ENCODE measurements at regions not wholly inside any gene's neighbourhood (a gene's known extent, or its start where the extent isn't known, plus 50 kb on each side); places are given as distances from the start of the nearest gene placed in this dataset.

- Mint-ChIP-seq H3K4me3 (ENCODE audit: low read depth, unreplicated experiment) (no peak overlapping the region), H3K9me3 (ENCODE audit: low read depth, unreplicated experiment) (peaks cover 2% of the 10 kb centered on the region), H3K27me3 (ENCODE audit: unreplicated experiment) (peaks cover 91% of the 10 kb centered on the region), H3K4me1 (ENCODE audit: low read depth, unreplicated experiment) (no peaks in the 10 kb centered on the region), H3K27ac (ENCODE audit: unreplicated experiment) (no peak overlapping the region), H3K36me3 (ENCODE audit: insufficient read depth, unreplicated experiment) (no peaks in the 10 kb centered on the region)
- no peak for TF ChIP-seq CTCF (IDR thresholded peaks at IDR 0.05; ENCODE audit: unreplicated experiment)
- intact Hi-C loops (cut with micrococcal nuclease; ENCODE audit: unreplicated experiment): no loop called here
- CTCF ChIA-PET: no interaction called here
- no peak for DNase-seq
- BruUV-seq (replicated peaks): no TSS peak
Observed at GRCh38 chr12:125263385-125263784, 198.2 kb downstream of the AACS start.

- peaks cover 93% of the 10 kb centered on the region for H3K27me3 Mint-ChIP-seq (ENCODE audit: unreplicated experiment)
- peaks cover 2% of the 10 kb centered on the region for H3K9me3 Mint-ChIP-seq (ENCODE audit: low read depth, unreplicated experiment)
- H3K4me1 Mint-ChIP-seq (ENCODE audit: low read depth, unreplicated experiment): no peaks in the 10 kb centered on the region
- no peaks in the 10 kb centered on the region for H3K36me3 Mint-ChIP-seq (ENCODE audit: insufficient read depth, unreplicated experiment)
- no TSS peak for BruUV-seq (replicated peaks)
- H3K27ac Mint-ChIP-seq (ENCODE audit: unreplicated experiment): no peak overlapping the region
- no peak overlapping the region for H3K4me3 Mint-ChIP-seq (ENCODE audit: low read depth, unreplicated experiment)
- DNase-seq: no peak
- intact Hi-C loops (cut with micrococcal nuclease; ENCODE audit: unreplicated experiment): no loop called here
- CTCF ChIA-PET: no interaction called here
- no peak for TF ChIP-seq CTCF (IDR thresholded peaks at IDR 0.05; ENCODE audit: unreplicated experiment)
Observed at GRCh38 chr12:125267114-125267513, 201.9 kb downstream of the AACS start.

- CTCF ChIA-PET: no interaction called here
- DNase-seq: no peak
- H3K4me1 Mint-ChIP-seq (ENCODE audit: low read depth, unreplicated experiment): no peaks in the 10 kb centered on the region
- no peak overlapping the region for H3K4me3 Mint-ChIP-seq (ENCODE audit: low read depth, unreplicated experiment)
- BruUV-seq (replicated peaks): no TSS peak
- peaks cover 96% of the 10 kb centered on the region for H3K27me3 Mint-ChIP-seq (ENCODE audit: unreplicated experiment)
- no peak overlapping the region for H3K27ac Mint-ChIP-seq (ENCODE audit: unreplicated experiment)
- no peak for TF ChIP-seq CTCF (IDR thresholded peaks at IDR 0.05; ENCODE audit: unreplicated experiment)
- no peaks in the 10 kb centered on the region for H3K9me3 Mint-ChIP-seq (ENCODE audit: low read depth, unreplicated experiment)
- no peaks in the 10 kb centered on the region for H3K36me3 Mint-ChIP-seq (ENCODE audit: insufficient read depth, unreplicated experiment)
- intact Hi-C loops (cut with micrococcal nuclease; ENCODE audit: unreplicated experiment): no loop called here
Observed at GRCh38 chr12:125269276-125269675, 204.0 kb downstream of the AACS start.

- Mint-ChIP-seq H3K36me3 (ENCODE audit: insufficient read depth, unreplicated experiment) (no peaks in the 10 kb centered on the region), H3K4me1 (ENCODE audit: low read depth, unreplicated experiment) (no peaks in the 10 kb centered on the region), H3K27ac (ENCODE audit: unreplicated experiment) (no peak overlapping the region), H3K27me3 (ENCODE audit: unreplicated experiment) (peaks cover 97% of the 10 kb centered on the region), H3K4me3 (ENCODE audit: low read depth, unreplicated experiment) (no peak overlapping the region), H3K9me3 (ENCODE audit: low read depth, unreplicated experiment) (no peaks in the 10 kb centered on the region)
- CTCF ChIA-PET: no interaction called here
- DNase-seq: no peak
- TF ChIP-seq CTCF (IDR thresholded peaks at IDR 0.05; ENCODE audit: unreplicated experiment): no peak
- intact Hi-C loops (cut with micrococcal nuclease; ENCODE audit: unreplicated experiment): no loop called here
- no TSS peak for BruUV-seq (replicated peaks)
Observed at GRCh38 chr12:125271892-125272291, 206.7 kb downstream of the AACS start.
